H1 (cell line): ENCODE measurements at regions not wholly inside any gene's neighbourhood (a gene's known extent, or its start where the extent isn't known, plus 50 kb on each side); places are given as distances from the start of the nearest gene placed in this dataset.

ENCODE experiments used
- ATF2 ChIP-seq: IDR thresholded peaks from 2 replicates; pipeline ENCODE4 v1.6.1; 2012; ENCODE audit warnings: low read length, inconsistent platforms
- BCL11A ChIP-seq, 2 experiments: IDR thresholded peaks; one replicate each; pipeline ENCODE4 v1.6.1; 2011; ENCODE audit warnings: low read depth in 2 of 2, low read length in 2 of 2, mild to moderate bottlenecking in 2 of 2
- CHD2 ChIP-seq: IDR thresholded peaks from 2 replicates; pipeline ENCODE4 v1.6.1; 2012; ENCODE audit warnings: low read length, improper control_type of control experiment
- CTCF ChIP-seq, 3 experiments: IDR thresholded peaks; 1 replicate in 2 of 3; 2 replicates in 1 of 3; pipeline versions ENCODE4 v1.5.1 to v1.6.1; 2011; ENCODE audit warnings: low read length in 3 of 3, mild to moderate bottlenecking in 3 of 3, inconsistent platforms in 2 of 3, low read depth in 1 of 3, moderate library complexity in 1 of 3; ENCODE audit not compliant: insufficient read depth in 1 of 3; ENCODE audit errors: control extremely low read depth in 1 of 3
- EP300 ChIP-seq, 2 experiments: IDR thresholded peaks; 1 replicate in 1 of 2; 2 replicates in 1 of 2; pipeline ENCODE4 v1.6.1; 2011 to 2012; ENCODE audit warnings: low read depth in 2 of 2, low read length in 2 of 2, mild to moderate bottlenecking in 2 of 2, borderline replicate concordance in 1 of 2, inconsistent platforms in 1 of 2, moderate library complexity in 1 of 2
- HDAC2 ChIP-seq, 2 experiments: fragments of 300-600 bp in 1 of 2; sonication (generic) in 1 of 2; IDR thresholded peaks; 2 replicates each; pipeline ENCODE4 v1.6.1; 2011 to 2012; ENCODE audit warnings: low read depth in 2 of 2, low read length in 2 of 2, mild to moderate bottlenecking in 2 of 2, moderate library complexity in 2 of 2, borderline replicate concordance in 1 of 2, inconsistent platforms in 1 of 2
- MAFK ChIP-seq: IDR thresholded peaks from 2 replicates; pipeline ENCODE4 v1.6.1; 2012; ENCODE audit warnings: low read depth, mild to moderate bottlenecking, improper control_type of control experiment, low read length
- SAP30 ChIP-seq: fragments of 300-600 bp; sonication (generic); IDR thresholded peaks from 2 replicates; pipeline ENCODE4 v1.7.1; 2012; ENCODE audit warnings: low read length, moderate library complexity, mild to moderate bottlenecking, inconsistent platforms; ENCODE audit not compliant: insufficient read depth, insufficient replicate concordance
- TAF7 ChIP-seq: optimal IDR thresholded peaks from 2 replicates; pipeline ENCODE3; 2011; ENCODE audit warnings: low read depth, mild to moderate bottlenecking, inconsistent platforms, low read length, moderate library complexity, borderline replicate concordance

GRCh38 chr2:198905881-198906612, 551.7 kb downstream of the SATB2 start (continued):
- TF ChIP-seq CTCF (IDR thresholded peaks at IDR 0.05; ENCODE audit: control extremely low read depth in 1 of 3, insufficient read depth in 1 of 3, low read depth in 1 of 3, low read length in 3 of 3) (no peak), SAP30 (no peak), BCL11A (IDR thresholded peaks at IDR 0.05; ENCODE audit: low read depth in 2 of 2, low read length in 2 of 2) (no peak), EP300 (IDR thresholded peaks at IDR 0.05; ENCODE audit: borderline replicate concordance in 1 of 2, low read depth in 2 of 2, low read length in 2 of 2) (no peak), CHD2 (no peak), MAFK (no peak), ATF2 (no peak), HDAC2 (IDR thresholded peaks at IDR 0.05; ENCODE audit: borderline replicate concordance in 1 of 2, low read depth in 2 of 2, low read length in 2 of 2) (no peak), TAF7 (no peak)
- TF ChIP-seq, all 59 proteins: peak for 0
